Prostate gland (tissue), 2 donors: ENCODE measurements at regions not wholly inside any gene's neighbourhood (a gene's known extent, or its start where the extent isn't known, plus 50 kb on each side); places are given as distances from the start of the nearest gene placed in this dataset.

Source experiments
- DNase-seq: peaks from one replicate; pipeline ENCODE4 v3.0.0-alpha.2; 2019; ENCODE audit warnings: low spot score
- H3K27ac ChIP-seq, 2 donors: fragments of 200-600 bp; sonication (generic); 2 replicates each; pipeline ENCODE4 v1.5.1; 2017 to 2019
- H3K27me3 ChIP-seq: fragments of 200-600 bp; sonication (generic); replicated peaks from 2 replicates; pipeline ENCODE4 v1.5.1; 2019; ENCODE audit not compliant: insufficient read depth
- H3K36me3 ChIP-seq, 2 donors: fragments of 200-600 bp; sonication (generic); 1 replicate in 1 of 2; 2 replicates in 1 of 2; pipeline versions ENCODE4 v1.5.1 to v1.8.1; 2017 to 2019
- H3K4me1 ChIP-seq: fragments of 200-600 bp; sonication (generic); replicated peaks from 2 replicates; pipeline ENCODE4 v1.5.1; 2019
- H3K4me3 ChIP-seq, 2 donors: fragments of 200-600 bp; sonication (generic); 2 replicates each; pipeline ENCODE4 v1.5.1; 2017 to 2019
- H3K9me3 ChIP-seq: fragments of 200-600 bp; sonication (generic); 2 replicates; pipeline ENCODE4 v1.5.1; 2017
- POLR2A ChIP-seq: fragments of 450-650 bp; IDR thresholded peaks from one replicate; pipeline ENCODE4 v1.6.1; 2016; ENCODE audit warnings: antibody characterized with exemption, mild to moderate bottlenecking
- POLR2AphosphoS5 ChIP-seq: sonication (generic); formaldehyde crosslinking; IDR thresholded peaks from one replicate; pipeline ENCODE4 v1.6.1; 2017; ENCODE audit warnings: antibody characterized with exemption
- WGBS: methylation state at CpG from one replicate; pipeline ENCODE4 v1.1.5; 2018; 5-methylcytosine and 5-hydroxymethylcytosine counted together
- intact Hi-C: fragments of 100-400 bp; cut with DNase I; formaldehyde crosslinking; loops from one replicate; pipeline ENCODE4 v1.14.2; 2022
- TF ChIP-seq, protein P1 (sequence below), 4 experiments: fragments of 200-600 bp in 2 of 4; fragments of 450-650 bp in 2 of 4; sonication (generic) in 2 of 4; IDR thresholded peaks; 1 replicate in 3 of 4; 2 replicates in 1 of 4; pipeline ENCODE4 v1.5.1; 2016 to 2019; ENCODE audit warnings: antibody characterized with exemption in 4 of 4, mild to moderate bottlenecking in 2 of 4, moderate library complexity in 2 of 4

DNA sequence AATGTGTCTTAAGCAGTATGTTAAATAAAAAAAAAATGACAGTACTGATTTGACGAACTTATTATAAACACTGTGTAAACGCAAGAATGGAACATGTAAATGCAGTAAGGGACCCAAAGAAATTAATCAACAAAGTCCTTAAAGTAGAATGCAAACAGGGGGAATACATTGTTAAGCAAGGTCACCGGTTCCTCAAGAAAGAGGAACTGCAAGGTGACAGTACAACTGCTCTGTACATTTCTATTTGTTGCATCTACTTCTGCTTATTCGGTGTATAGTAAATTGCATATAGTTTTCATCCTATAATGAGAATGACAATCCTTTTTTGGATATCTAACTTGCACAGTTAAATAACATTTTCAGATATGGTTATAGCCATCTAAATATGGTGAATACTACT lies 387.0 kb upstream of the SEMA3D start:
- Histone ChIP-seq H3K27ac (no peak overlapping the region), H3K27me3 (no peaks in the 10 kb centered on the region), H3K9me3 (no peaks in the 10 kb centered on the region), H3K4me3 (no peak overlapping the region), H3K36me3 (no peaks in the 10 kb centered on the region), H3K4me1 (no peaks in the 10 kb centered on the region)
- DNase-seq = no peak
- intact Hi-C loops = no loop called here
- no peak for TF ChIP-seq POLR2AphosphoS5
- TF ChIP-seq POLR2A = no peak
- TF ChIP-seq, protein P1, sequence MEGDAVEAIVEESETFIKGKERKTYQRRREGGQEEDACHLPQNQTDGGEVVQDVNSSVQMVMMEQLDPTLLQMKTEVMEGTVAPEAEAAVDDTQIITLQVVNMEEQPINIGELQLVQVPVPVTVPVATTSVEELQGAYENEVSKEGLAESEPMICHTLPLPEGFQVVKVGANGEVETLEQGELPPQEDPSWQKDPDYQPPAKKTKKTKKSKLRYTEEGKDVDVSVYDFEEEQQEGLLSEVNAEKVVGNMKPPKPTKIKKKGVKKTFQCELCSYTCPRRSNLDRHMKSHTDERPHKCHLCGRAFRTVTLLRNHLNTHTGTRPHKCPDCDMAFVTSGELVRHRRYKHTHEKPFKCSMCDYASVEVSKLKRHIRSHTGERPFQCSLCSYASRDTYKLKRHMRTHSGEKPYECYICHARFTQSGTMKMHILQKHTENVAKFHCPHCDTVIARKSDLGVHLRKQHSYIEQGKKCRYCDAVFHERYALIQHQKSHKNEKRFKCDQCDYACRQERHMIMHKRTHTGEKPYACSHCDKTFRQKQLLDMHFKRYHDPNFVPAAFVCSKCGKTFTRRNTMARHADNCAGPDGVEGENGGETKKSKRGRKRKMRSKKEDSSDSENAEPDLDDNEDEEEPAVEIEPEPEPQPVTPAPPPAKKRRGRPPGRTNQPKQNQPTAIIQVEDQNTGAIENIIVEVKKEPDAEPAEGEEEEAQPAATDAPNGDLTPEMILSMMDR (IDR thresholded peaks at IDR 0.05) = no peak
- 86% methylated on average over 4 of the region's 4 CpGs for WGBS

DNA sequence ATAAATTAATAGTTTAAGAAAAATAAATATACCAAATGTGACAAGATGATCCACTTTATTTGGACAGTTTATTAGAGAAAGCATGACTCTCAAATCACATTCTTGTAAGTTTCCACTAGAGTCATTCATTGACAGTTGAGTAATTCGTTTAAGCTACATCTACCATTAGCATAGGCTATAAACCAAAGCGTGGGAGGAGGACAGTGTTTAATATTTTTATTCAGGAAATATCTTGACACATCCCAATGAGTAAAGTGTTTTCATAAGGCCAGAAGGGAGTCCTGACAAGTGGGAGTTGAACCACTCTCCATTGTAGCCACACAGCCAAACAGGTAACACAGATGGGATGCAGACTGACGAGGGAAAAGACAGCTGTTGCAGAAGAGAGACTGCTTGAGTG lies 386.5 kb upstream of the SEMA3D start:
- H3K27me3 ChIP-seq = no peaks in the 10 kb centered on the region
- H3K9me3 ChIP-seq = no peaks in the 10 kb centered on the region
- WGBS = 73% methylated on average over 3 of the region's 3 CpGs
- TF ChIP-seq, protein P1 (IDR thresholded peaks at IDR 0.05) = no peak
- no peak for TF ChIP-seq POLR2AphosphoS5
- no peak for TF ChIP-seq POLR2A
- intact Hi-C loops = no loop called here
- no peaks in the 10 kb centered on the region for H3K4me1 ChIP-seq
- no peak overlapping the region for H3K27ac ChIP-seq
- no peak for DNase-seq
- H3K36me3 ChIP-seq = no peaks in the 10 kb centered on the region
- no peak overlapping the region for H3K4me3 ChIP-seq

DNA sequence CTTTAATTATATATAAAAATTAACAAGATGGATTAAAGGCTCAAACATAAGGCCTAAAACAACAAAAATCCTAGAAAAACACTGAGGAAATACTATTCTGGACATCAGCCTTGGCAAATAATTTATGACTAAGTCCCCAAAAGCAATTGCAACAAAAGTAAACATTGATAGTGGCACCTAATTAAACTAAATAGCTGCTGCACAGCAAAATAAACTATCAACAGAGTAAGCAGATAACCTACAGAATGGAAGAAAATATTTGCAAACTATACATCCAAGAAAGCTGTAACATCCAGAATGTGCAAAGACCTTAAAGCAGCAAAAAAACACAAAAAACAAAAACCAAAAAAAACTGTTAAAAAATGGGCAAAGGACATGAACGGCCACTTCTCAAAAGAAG lies 384.0 kb upstream of the SEMA3D start:
- no peak overlapping the region for H3K27ac ChIP-seq
- 71% methylated on average over 1 of the region's 1 CpG for WGBS
- no peak for TF ChIP-seq POLR2AphosphoS5
- TF ChIP-seq, protein P1 (IDR thresholded peaks at IDR 0.05) = no peak
- no peak for TF ChIP-seq POLR2A
- H3K27me3 ChIP-seq = no peaks in the 10 kb centered on the region
- no peaks in the 10 kb centered on the region for H3K9me3 ChIP-seq
- H3K36me3 ChIP-seq = no peaks in the 10 kb centered on the region
- H3K4me1 ChIP-seq = no peaks in the 10 kb centered on the region
- DNase-seq = no peak
- no peak overlapping the region for H3K4me3 ChIP-seq
- intact Hi-C loops = no loop called here

DNA sequence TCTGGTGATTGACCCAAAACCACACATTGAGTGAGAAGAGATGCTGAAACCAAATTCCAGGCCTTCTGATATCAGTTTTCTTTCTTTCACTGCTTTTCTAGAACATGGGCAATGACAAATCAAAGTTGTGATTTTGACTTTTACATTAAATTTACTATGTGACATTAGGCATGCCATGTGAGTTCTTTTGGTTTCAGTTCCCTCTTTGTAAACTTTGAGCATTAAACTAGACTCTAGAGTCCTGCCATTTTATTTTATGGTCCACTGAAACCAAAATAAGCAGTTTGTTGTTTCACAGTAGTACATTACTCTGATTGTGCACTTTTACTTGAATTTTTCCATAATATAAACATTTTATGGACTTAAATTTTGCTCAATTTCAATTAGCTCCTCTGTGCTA lies 381.1 kb upstream of the SEMA3D start:
- no peak for DNase-seq
- Histone ChIP-seq H3K9me3 (no peaks in the 10 kb centered on the region), H3K4me1 (no peaks in the 10 kb centered on the region), H3K36me3 (no peaks in the 10 kb centered on the region), H3K27ac (no peak overlapping the region), H3K4me3 (no peak overlapping the region), H3K27me3 (no peaks in the 10 kb centered on the region)
- intact Hi-C loops = no loop called here
- TF ChIP-seq, protein P1 (IDR thresholded peaks at IDR 0.05) = no peak
- no peak for TF ChIP-seq POLR2A
- no peak for TF ChIP-seq POLR2AphosphoS5

DNA sequence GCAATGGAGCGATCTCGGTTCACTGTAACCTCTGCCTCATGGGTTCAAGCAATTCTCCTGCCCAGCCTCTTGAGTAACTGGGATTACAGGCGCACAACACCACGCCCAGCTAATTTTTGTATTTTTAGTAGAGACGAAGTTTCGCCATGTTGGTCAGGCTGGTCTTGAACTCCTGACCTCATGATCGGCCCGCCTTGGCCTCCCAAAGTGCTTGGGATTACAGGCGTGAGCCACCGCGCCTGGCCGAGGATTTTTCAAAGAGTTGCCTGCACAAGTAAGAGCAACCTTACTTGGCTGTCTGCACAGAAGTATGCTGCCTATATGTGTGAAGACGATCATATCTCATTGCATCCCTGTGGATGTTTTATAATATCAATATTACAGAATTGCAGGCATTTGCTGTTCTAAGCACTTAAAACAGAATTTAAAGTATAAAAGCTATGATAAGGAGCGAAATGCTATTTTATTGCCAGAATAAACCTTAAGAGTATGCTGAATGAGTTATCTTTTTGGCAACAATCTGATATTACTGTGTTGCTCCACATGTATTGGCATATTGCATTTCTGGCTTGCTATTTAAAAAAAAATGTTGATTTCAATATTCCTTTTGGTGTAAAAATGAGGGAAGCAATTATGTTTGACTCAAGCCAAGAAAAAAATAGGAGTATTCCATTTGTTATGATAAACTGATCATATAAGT lies 379.4 kb upstream of the SEMA3D start:
- Histone ChIP-seq H3K36me3 (no peaks in the 10 kb centered on the region), H3K4me3 (no peak overlapping the region), H3K4me1 (no peaks in the 10 kb centered on the region), H3K9me3 (no peaks in the 10 kb centered on the region), H3K27me3 (no peaks in the 10 kb centered on the region), H3K27ac (no peak overlapping the region)
- WGBS = 90% methylated on average over 14 of the region's 14 CpGs
- DNase-seq = no peak
- intact Hi-C loops = no loop called here
- no peak for TF ChIP-seq POLR2AphosphoS5
- TF ChIP-seq, protein P1 (IDR thresholded peaks at IDR 0.05) = no peak
- TF ChIP-seq POLR2A = no peak
